PC-3 (cell line): ENCODE measurements at regions not wholly inside any gene's neighbourhood (a gene's known extent, or its start where the extent isn't known, plus 50 kb on each side); places are given as distances from the start of the nearest gene placed in this dataset.

Experiments used
- CTCF ChIP-seq: fragments of 300-600 bp; sonication (generic); conservative IDR thresholded peaks from 2 replicates; pipeline ENCODE4 v1.5.1; 2017; ENCODE audit warnings: antibody characterized with exemption, low read depth, mild to moderate bottlenecking, low read length
- EZH2 ChIP-seq: fragments of 300-600 bp; sonication (generic); IDR thresholded peaks from one replicate; pipeline ENCODE4 v1.6.1; 2017; ENCODE audit warnings: antibody characterized with exemption, mild to moderate bottlenecking, low read length; ENCODE audit not compliant: unreplicated experiment

- TF ChIP-seq CTCF = no peak
- TF ChIP-seq EZH2 = no peak
Measured at GRCh38 chr3:157816296-157816695, 289.9 kb downstream of the SHOX2 start.
